RWPE2 (cell line): ENCODE measurements at regions not wholly inside any gene's neighbourhood (a gene's known extent, or its start where the extent isn't known, plus 50 kb on each side); places are given as distances from the start of the nearest gene placed in this dataset.

Source experiments
- ATAC-seq: fragments of 200-7000 bp; cut with Tn5 transposase; 3 replicates; pipeline ENCODE4 v1.9.1; 2021; ENCODE audit warnings: low read depth
- DNase-seq: peaks from one replicate; pipeline ENCODE4 v3.0.0-alpha.2; 2020; ENCODE audit warnings: low spot score
- H3K27ac ChIP-seq: fragments of 450-650 bp; 2 replicates; pipeline ENCODE4 v1.5.1; 2017; ENCODE audit warnings: mild to moderate bottlenecking; ENCODE audit not compliant: poor library complexity, severe bottlenecking
- H3K27me3 ChIP-seq: fragments of 250-450 bp; sonication (Bioruptor Pico); 2 replicates; pipeline ENCODE4 v1.5.1; 2021; ENCODE audit warnings: mild to moderate bottlenecking, moderate library complexity; ENCODE audit not compliant: insufficient read depth, poor library complexity, severe bottlenecking
- H3K36me3 ChIP-seq: fragments of 250-450 bp; sonication (Bioruptor Pico); 2 replicates; pipeline ENCODE4 v1.5.1; 2020; ENCODE audit warnings: low read depth, mild to moderate bottlenecking, moderate library complexity
- H3K4me1 ChIP-seq: fragments of 250-450 bp; sonication (Bioruptor Pico); 2 replicates; pipeline ENCODE4 v1.5.1; 2021; ENCODE audit warnings: mild to moderate bottlenecking, moderate library complexity; ENCODE audit not compliant: insufficient read depth, poor library complexity, severe bottlenecking
- H3K4me3 ChIP-seq: fragments of 250-450 bp; sonication (Bioruptor Pico); 2 replicates; pipeline ENCODE4 v1.5.1; 2021; ENCODE audit warnings: mild to moderate bottlenecking, moderate library complexity; ENCODE audit not compliant: severe bottlenecking
- H3K9me3 ChIP-seq: fragments of 250-450 bp; sonication (Bioruptor Pico); 2 replicates; pipeline ENCODE4 v1.5.1; 2021; ENCODE audit warnings: mild to moderate bottlenecking, moderate library complexity; ENCODE audit not compliant: severe bottlenecking
- TF ChIP-seq, protein P1 (sequence below): fragments of 450-650 bp; IDR thresholded peaks from one replicate; pipeline ENCODE4 v1.5.1; 2017; ENCODE audit warnings: mild to moderate bottlenecking, moderate library complexity; ENCODE audit not compliant: poor library complexity, severe bottlenecking

DNA sequence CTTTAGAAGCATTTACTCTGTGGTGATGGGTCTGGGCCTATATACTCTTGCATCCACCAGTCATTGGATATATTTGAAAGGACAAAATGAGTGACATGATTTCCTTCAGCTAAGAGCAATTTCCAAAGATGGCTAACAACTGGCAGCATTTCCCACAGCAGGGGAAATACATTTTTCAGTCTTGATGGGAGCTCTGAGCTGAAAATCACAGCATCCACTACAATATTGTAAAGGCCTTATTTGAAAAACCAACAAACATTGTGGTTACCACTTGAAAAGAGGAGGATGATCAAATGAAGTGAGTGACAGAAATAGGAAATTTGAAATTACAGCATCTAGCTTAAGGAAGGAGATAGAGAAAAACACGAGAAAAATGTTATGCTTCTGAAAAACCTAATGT lies 705.0 kb upstream of the EPHA7 start:
- Histone ChIP-seq H3K4me3 (no peak overlapping the region), H3K27ac (no peak overlapping the region), H3K36me3 (no peaks in the 10 kb centered on the region), H3K27me3 (no peaks in the 10 kb centered on the region), H3K9me3 (no peaks in the 10 kb centered on the region), H3K4me1 (no peaks in the 10 kb centered on the region)
- ATAC-seq (no peak), DNase-seq (no peak)
- TF ChIP-seq, protein P1, sequence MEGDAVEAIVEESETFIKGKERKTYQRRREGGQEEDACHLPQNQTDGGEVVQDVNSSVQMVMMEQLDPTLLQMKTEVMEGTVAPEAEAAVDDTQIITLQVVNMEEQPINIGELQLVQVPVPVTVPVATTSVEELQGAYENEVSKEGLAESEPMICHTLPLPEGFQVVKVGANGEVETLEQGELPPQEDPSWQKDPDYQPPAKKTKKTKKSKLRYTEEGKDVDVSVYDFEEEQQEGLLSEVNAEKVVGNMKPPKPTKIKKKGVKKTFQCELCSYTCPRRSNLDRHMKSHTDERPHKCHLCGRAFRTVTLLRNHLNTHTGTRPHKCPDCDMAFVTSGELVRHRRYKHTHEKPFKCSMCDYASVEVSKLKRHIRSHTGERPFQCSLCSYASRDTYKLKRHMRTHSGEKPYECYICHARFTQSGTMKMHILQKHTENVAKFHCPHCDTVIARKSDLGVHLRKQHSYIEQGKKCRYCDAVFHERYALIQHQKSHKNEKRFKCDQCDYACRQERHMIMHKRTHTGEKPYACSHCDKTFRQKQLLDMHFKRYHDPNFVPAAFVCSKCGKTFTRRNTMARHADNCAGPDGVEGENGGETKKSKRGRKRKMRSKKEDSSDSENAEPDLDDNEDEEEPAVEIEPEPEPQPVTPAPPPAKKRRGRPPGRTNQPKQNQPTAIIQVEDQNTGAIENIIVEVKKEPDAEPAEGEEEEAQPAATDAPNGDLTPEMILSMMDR: no peak

DNA sequence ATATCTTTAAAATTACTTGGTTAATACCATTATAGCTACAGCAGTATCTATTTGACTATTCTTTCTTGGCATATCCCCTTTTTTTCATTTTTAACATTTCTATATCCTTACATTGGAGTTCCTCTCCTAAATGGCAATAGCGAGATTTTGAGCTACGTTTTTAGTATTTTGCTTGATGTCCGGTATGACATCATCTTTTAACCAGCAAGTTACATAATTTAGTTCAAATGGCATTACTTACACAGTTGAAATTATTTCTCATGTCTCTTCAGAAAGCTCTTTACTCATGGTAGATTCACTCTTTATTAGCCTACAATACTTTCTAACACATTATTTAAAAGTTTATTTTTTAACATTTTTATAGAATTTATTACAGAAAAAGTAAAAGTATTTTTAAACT lies 701.7 kb upstream of the EPHA7 start:
- H3K27ac ChIP-seq: no peak overlapping the region
- no peak for ATAC-seq
- TF ChIP-seq, protein P1: no peak

DNA sequence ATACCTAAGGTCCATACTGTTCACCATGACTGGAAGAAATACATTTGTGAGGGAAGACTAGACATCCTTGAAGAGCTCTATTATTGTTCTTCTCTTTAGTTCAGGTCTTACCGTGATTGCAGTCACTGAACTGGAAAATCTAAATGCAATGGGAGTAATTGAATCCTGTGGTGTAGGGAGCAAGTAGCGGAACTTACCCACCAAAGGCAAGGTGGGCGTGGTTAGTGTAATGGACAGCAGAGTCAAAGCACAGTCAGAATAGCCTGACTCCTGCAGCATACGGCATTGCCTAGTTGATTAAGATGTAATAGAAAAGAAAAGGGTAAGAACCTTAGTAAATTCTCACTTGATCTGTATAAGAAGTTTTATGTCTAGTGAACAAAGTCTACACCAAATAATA lies 679.7 kb upstream of the EPHA7 start:
- H3K4me1 ChIP-seq: no peaks in the 10 kb centered on the region
- ATAC-seq (no peak), DNase-seq (no peak)
- no peak overlapping the region for H3K27ac ChIP-seq
- TF ChIP-seq, protein P1: no peak
- no peaks in the 10 kb centered on the region for H3K36me3 ChIP-seq
- H3K9me3 ChIP-seq: no peaks in the 10 kb centered on the region
- H3K27me3 ChIP-seq: peaks cover 7% of the 10 kb centered on the region
- H3K4me3 ChIP-seq: no peak overlapping the region

More for the DNA sequence above, 701.7 kb upstream of the EPHA7 start:
- Histone ChIP-seq H3K9me3 (no peaks in the 10 kb centered on the region), H3K4me1 (no peaks in the 10 kb centered on the region), H3K36me3 (no peaks in the 10 kb centered on the region), H3K27me3 (no peaks in the 10 kb centered on the region), H3K4me3 (no peak overlapping the region)
- DNase-seq: no peak

DNA sequence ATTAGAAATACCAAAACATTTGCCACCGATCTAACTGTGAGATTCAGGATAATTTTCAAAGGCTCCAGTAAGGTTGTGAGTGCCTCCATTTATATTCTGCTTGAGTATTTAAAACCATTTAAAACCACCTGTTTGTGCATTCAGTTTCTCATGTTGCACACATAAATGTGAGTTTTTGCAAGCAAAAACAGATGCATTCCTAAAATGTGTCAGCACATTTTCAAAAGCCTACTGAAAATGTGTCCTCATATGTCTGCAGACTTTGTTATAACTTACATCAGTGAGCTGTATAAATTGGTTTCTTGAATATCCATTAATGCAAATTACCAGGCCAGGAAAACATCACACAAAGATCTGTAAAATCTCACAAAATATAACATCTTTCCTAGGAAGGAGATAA lies 676.6 kb upstream of the EPHA7 start:
- no peak for DNase-seq
- H3K4me3 ChIP-seq: no peak overlapping the region
- no peaks in the 10 kb centered on the region for H3K4me1 ChIP-seq

DNA sequence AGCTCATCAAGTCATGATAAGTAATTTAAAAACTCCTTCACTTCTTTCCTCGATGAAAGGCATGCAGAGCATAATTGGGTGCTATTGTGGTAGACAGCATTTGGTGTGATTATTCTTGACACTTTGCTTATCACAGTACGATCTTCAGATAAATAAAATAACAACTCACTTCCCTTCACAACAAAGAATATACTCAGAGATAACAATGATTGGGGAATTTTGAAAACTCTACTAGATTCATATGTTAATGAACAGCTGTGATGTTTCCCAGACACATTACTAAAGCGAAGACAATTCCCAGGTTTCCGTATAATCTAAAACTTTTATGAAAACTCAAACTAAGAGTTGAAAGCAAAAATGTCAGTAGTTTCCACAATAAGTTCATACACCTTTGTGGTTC lies 670.6 kb upstream of the EPHA7 start:
- no peak for DNase-seq
- H3K27ac ChIP-seq: no peak overlapping the region
- H3K27me3 ChIP-seq: no peaks in the 10 kb centered on the region
- no peaks in the 10 kb centered on the region for H3K9me3 ChIP-seq
- no peaks in the 10 kb centered on the region for H3K36me3 ChIP-seq
- H3K4me1 ChIP-seq: no peaks in the 10 kb centered on the region
- no peak overlapping the region for H3K4me3 ChIP-seq
- TF ChIP-seq, protein P1: no peak
- no peak for ATAC-seq

More for the DNA sequence above, 676.6 kb upstream of the EPHA7 start:
- peaks cover 3% of the 10 kb centered on the region for H3K27me3 ChIP-seq
- no peaks in the 10 kb centered on the region for H3K36me3 ChIP-seq
- H3K9me3 ChIP-seq: no peaks in the 10 kb centered on the region
- TF ChIP-seq, protein P1: no peak
- ATAC-seq: no peak
- no peak overlapping the region for H3K27ac ChIP-seq
